Activated T-cell treated with anti-CD3 and anti-CD28 coated beads, Interleukin-2, amount 50 U/mL, for 72 hours (primary cell): ENCODE measurements at regions not wholly inside any gene's neighbourhood (a gene's known extent, or its start where the extent isn't known, plus 50 kb on each side); places are given as distances from the start of the nearest gene placed in this dataset.
"Not testable (repeated sequence)": the region's sequence is repeated elsewhere in the genome, so short reads cannot be mapped to it uniquely, and the experiment has no call there.

Source experiments
- ATAC-seq, 2 donors: fragments of 150-1000 bp; cut with Tn5 transposase; replicated peaks in 1 of 2; 2 replicates each; pipeline ENCODE4 v1.10.0; 2021; ENCODE audit warnings: moderate library complexity in 2 of 2, mild to moderate bottlenecking in 1 of 2
- DNase-seq, 2 donors: peaks; one replicate each; pipeline ENCODE4 v3.0.0; 2021 to 2022; ENCODE audit warnings: mixed read lengths in 1 of 2
- H3K27ac Mint-ChIP-seq: one replicate; pipeline ENCODE4 v1.8.0; 2022; ENCODE audit warnings: mild to moderate bottlenecking, moderate library complexity, mixed read lengths
- H3K27me3 Mint-ChIP-seq: one replicate; pipeline ENCODE4 v1.8.0; 2022; ENCODE audit warnings: low read depth, mixed read lengths
- H3K36me3 Mint-ChIP-seq, 2 donors: one replicate each; pipeline ENCODE4 v1.8.0; 2022; ENCODE audit warnings: mixed read lengths in 2 of 2, mild to moderate bottlenecking in 1 of 2; ENCODE audit not compliant: insufficient read depth in 2 of 2
- H3K4me1 Mint-ChIP-seq: one replicate; pipeline ENCODE4 v1.8.0; 2022; ENCODE audit warnings: low read depth, mixed read lengths
- H3K4me3 Mint-ChIP-seq, 2 donors: one replicate each; pipeline ENCODE4 v1.8.0; 2022; ENCODE audit warnings: mild to moderate bottlenecking in 2 of 2, mixed read lengths in 2 of 2, moderate library complexity in 2 of 2
- H3K9me3 Mint-ChIP-seq, 2 donors: one replicate each; pipeline ENCODE4 v1.8.0; 2022; ENCODE audit warnings: mixed read lengths in 2 of 2

GRCh38 chr7:106573738-106574137, 87.2 kb downstream of the CCDC71L start:
- no peak for ATAC-seq
- Mint-ChIP-seq H3K36me3 (peaks cover 4 to 7% of the 10 kb centered on the region in 2 donors), H3K4me3 (no peak overlapping the region), H3K27me3 (peaks cover 32% of the 10 kb centered on the region), H3K27ac (no peak overlapping the region), H3K4me1 (peaks cover 14% of the 10 kb centered on the region), H3K9me3 (peaks cover 3% of the 10 kb centered on the region in 2 donors)
- DNase-seq, result no peak

GRCh38 chr7:106573125-106573663, 87.8 kb downstream of the CCDC71L start:
- DNase-seq (no peak), ATAC-seq (no peak)
- Mint-ChIP-seq H3K4me1 (peaks cover 19% of the 10 kb centered on the region), H3K36me3 (peaks cover 4 to 9% of the 10 kb centered on the region in 2 donors), H3K9me3 (peaks cover 3% of the 10 kb centered on the region in 2 donors), H3K27ac (no peak overlapping the region), H3K4me3 (no peak overlapping the region), H3K27me3 (peaks cover 27% of the 10 kb centered on the region)

- peaks cover 25% of the 10 kb centered on the region for H3K4me1 Mint-ChIP-seq
- H3K27me3 Mint-ChIP-seq, result peaks cover 23% of the 10 kb centered on the region
- DNase-seq (no peak), ATAC-seq (no peak)
- H3K4me3 Mint-ChIP-seq, result no peak overlapping the region
- H3K27ac Mint-ChIP-seq, result no peak overlapping the region
- H3K36me3 Mint-ChIP-seq, result peaks cover 9 to 12% of the 10 kb centered on the region in 2 donors
- peaks cover 5 to 8% of the 10 kb centered on the region in 2 donors for H3K9me3 Mint-ChIP-seq
These were observed 88.4 kb downstream of the CCDC71L start for GRCh38 chr7:106572394-106573124.

- Mint-ChIP-seq H3K27me3 (peaks cover 23% of the 10 kb centered on the region), H3K27ac (no peak overlapping the region), H3K4me1 (peaks cover 25% of the 10 kb centered on the region), H3K9me3 (peaks cover 7 to 8% of the 10 kb centered on the region in 2 donors), H3K4me3 (no peak overlapping the region), H3K36me3 (peaks cover 13 to 15% of the 10 kb centered on the region in 2 donors)
- no peak for DNase-seq
- no peak for ATAC-seq
These were observed 89.4 kb downstream of the CCDC71L start for GRCh38 chr7:106571563-106571962.

GRCh38 chr7:106570948-106571418, 90.0 kb downstream of the CCDC71L start:
- ATAC-seq, result no peak
- peaks cover 13 to 15% of the 10 kb centered on the region in 2 donors for H3K36me3 Mint-ChIP-seq
- H3K9me3 Mint-ChIP-seq, result peaks cover 7 to 8% of the 10 kb centered on the region in 2 donors
- no peak for DNase-seq
- H3K27ac Mint-ChIP-seq, result no peak overlapping the region
- no peak overlapping the region for H3K4me3 Mint-ChIP-seq
- H3K27me3 Mint-ChIP-seq, result peaks cover 23% of the 10 kb centered on the region
- peaks cover 25% of the 10 kb centered on the region for H3K4me1 Mint-ChIP-seq

GRCh38 chr7:106570146-106570545, 90.8 kb downstream of the CCDC71L start:
- H3K4me1 Mint-ChIP-seq, result peaks cover 25% of the 10 kb centered on the region
- ATAC-seq (no peak), DNase-seq (no peak)
- H3K27me3 Mint-ChIP-seq, result peaks cover 23% of the 10 kb centered on the region
- no peak overlapping the region for H3K4me3 Mint-ChIP-seq
- H3K36me3 Mint-ChIP-seq, result peaks cover 13 to 15% of the 10 kb centered on the region in 2 donors
- H3K27ac Mint-ChIP-seq, result no peak overlapping the region
- peaks cover 7 to 8% of the 10 kb centered on the region in 2 donors for H3K9me3 Mint-ChIP-seq

- peaks cover 7 to 8% of the 10 kb centered on the region in 2 donors for H3K9me3 Mint-ChIP-seq
- H3K4me1 Mint-ChIP-seq, result peaks cover 25% of the 10 kb centered on the region
- no peak overlapping the region for H3K4me3 Mint-ChIP-seq
- H3K36me3 Mint-ChIP-seq, result peaks cover 13 to 15% of the 10 kb centered on the region in 2 donors
- DNase-seq, result no peak
- H3K27ac Mint-ChIP-seq, result peak overlapping the region; percentile 95
- ATAC-seq, result no peak
- peaks cover 23% of the 10 kb centered on the region for H3K27me3 Mint-ChIP-seq
These were observed 91.4 kb downstream of the CCDC71L start for GRCh38 chr7:106569500-106569929.

- H3K36me3 Mint-ChIP-seq, result peaks cover 13 to 15% of the 10 kb centered on the region in 2 donors
- peaks cover 29% of the 10 kb centered on the region for H3K27me3 Mint-ChIP-seq
- peak overlapping the region; percentile 95 for H3K27ac Mint-ChIP-seq
- H3K4me3 Mint-ChIP-seq, result peak overlapping the region in 1 of 2 donors; percentile 32
- DNase-seq (peak; percentile 23 to 37), ATAC-seq (peak; percentile 90)
- H3K9me3 Mint-ChIP-seq, result peaks cover 7 to 8% of the 10 kb centered on the region in 2 donors
- peaks cover 25% of the 10 kb centered on the region for H3K4me1 Mint-ChIP-seq
These were observed 92.1 kb downstream of the CCDC71L start for GRCh38 chr7:106568680-106569499.

- Mint-ChIP-seq H3K36me3 (peaks cover 13 to 15% of the 10 kb centered on the region in 2 donors), H3K9me3 (peaks cover 7 to 11% of the 10 kb centered on the region in 2 donors), H3K27ac (peak overlapping the region; percentile 95), H3K4me3 (peak overlapping the region in 1 of 2 donors; percentile 32), H3K27me3 (peaks cover 34% of the 10 kb centered on the region), H3K4me1 (peaks cover 25% of the 10 kb centered on the region)
- DNase-seq (no peak), ATAC-seq (no peak)
These were observed 92.8 kb downstream of the CCDC71L start for GRCh38 chr7:106568002-106568679.

- peaks cover 13 to 15% of the 10 kb centered on the region in 2 donors for H3K36me3 Mint-ChIP-seq
- DNase-seq, ATAC-seq, H3K4me3 Mint-ChIP-seq, H3K27ac Mint-ChIP-seq: not testable (repeated sequence)
- peaks cover 28% of the 10 kb centered on the region for H3K4me1 Mint-ChIP-seq
- H3K27me3 Mint-ChIP-seq, result peaks cover 27% of the 10 kb centered on the region
- peaks cover 7 to 11% of the 10 kb centered on the region in 2 donors for H3K9me3 Mint-ChIP-seq
These were observed 93.6 kb downstream of the CCDC71L start for GRCh38 chr7:106567204-106568001.

- H3K9me3 Mint-ChIP-seq, result peaks cover 7 to 11% of the 10 kb centered on the region in 2 donors
- H3K27me3 Mint-ChIP-seq, result peaks cover 19% of the 10 kb centered on the region
- DNase-seq, result no peak
- peaks cover 35% of the 10 kb centered on the region for H3K4me1 Mint-ChIP-seq
- ATAC-seq, result no peak
- H3K4me3 Mint-ChIP-seq, result no peak overlapping the region
- H3K27ac Mint-ChIP-seq, result no peak overlapping the region
- H3K36me3 Mint-ChIP-seq, result peaks cover 13 to 15% of the 10 kb centered on the region in 2 donors
These were observed 94.3 kb downstream of the CCDC71L start for GRCh38 chr7:106566672-106567071.

GRCh38 chr7:106566196-106566595, 94.8 kb downstream of the CCDC71L start:
- ATAC-seq (no peak), DNase-seq (no peak)
- H3K27ac Mint-ChIP-seq, result no peak overlapping the region
- H3K4me3 Mint-ChIP-seq, result no peak overlapping the region
- H3K36me3 Mint-ChIP-seq, result peaks cover 13 to 15% of the 10 kb centered on the region in 2 donors
- H3K4me1 Mint-ChIP-seq, result peaks cover 40% of the 10 kb centered on the region
- H3K27me3 Mint-ChIP-seq, result peaks cover 17% of the 10 kb centered on the region
- H3K9me3 Mint-ChIP-seq, result peaks cover 7 to 11% of the 10 kb centered on the region in 2 donors
